ENCODE measurements at regions not wholly inside any gene's neighbourhood (a gene's known extent, or its start where the extent isn't known, plus 50 kb on each side); places are given as distances from the start of the nearest gene placed in this dataset.

- no peak for TF ChIP-seq CTCF (IDR thresholded peaks at IDR 0.05; ENCODE audit: low read depth, low read length)
- no peak for DNase-seq (ENCODE audit: extremely low read depth, low read depth)
Observed at GRCh38 chr1:5704561-5705514, 287.4 kb downstream of the NPHP4 start.

GRCh38 chr1:5701642-5702041 is 290.6 kb downstream of the NPHP4 start:
- no peak for DNase-seq (ENCODE audit: extremely low read depth, low read depth)
- no peak for TF ChIP-seq CTCF (IDR thresholded peaks at IDR 0.05; ENCODE audit: low read depth, low read length)

DNA sequence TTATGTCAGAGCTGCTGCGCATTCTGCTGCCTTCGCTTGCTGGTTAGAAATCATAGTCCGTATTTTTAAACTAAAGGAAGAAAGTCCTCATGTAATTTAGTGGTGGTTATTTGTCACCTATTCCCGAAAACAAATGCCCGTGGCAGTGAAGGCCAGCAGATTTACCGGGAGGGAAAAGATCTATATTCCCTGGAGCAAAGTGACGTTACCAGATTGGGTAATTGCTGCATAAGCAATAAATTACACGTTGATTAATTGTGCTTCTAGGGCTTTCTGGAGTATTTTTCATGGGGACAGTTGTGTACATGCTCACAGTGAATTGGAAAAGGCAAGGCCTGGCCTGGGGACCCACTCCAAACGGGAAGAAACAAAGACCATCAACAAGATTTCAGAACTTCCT is 298.7 kb downstream of the NPHP4 start:
- no peak for TF ChIP-seq CTCF (IDR thresholded peaks at IDR 0.05; ENCODE audit: low read depth, low read length)
- DNase-seq (ENCODE audit: extremely low read depth, low read depth): no peak

DNA sequence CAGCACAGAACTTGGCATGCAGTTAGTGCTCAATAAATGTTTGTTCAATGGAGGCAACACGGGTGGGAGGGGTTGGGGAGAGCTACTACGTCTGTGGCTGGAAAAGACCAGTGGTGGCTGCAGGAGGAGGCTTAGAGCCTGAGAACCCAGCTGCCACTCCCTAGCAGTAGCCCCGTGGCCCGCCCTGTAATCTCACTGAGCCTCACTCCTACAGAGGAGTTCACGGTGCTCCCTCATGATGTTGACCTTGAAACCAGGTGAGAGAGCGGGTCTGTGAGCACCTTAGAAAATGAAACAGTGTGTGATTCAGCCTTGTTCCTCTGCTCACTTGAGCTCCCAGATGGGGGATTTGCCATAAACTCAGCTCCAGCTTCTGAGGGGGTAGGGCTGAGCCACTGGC is 299.6 kb downstream of the NPHP4 start:
- no peak for TF ChIP-seq CTCF (IDR thresholded peaks at IDR 0.05; ENCODE audit: low read depth, low read length)
- DNase-seq (ENCODE audit: extremely low read depth, low read depth): no peak

GRCh38 chr1:5691795-5692509 is 300.3 kb downstream of the NPHP4 start:
- DNase-seq (ENCODE audit: extremely low read depth, low read depth): no peak
- no peak for TF ChIP-seq CTCF (IDR thresholded peaks at IDR 0.05; ENCODE audit: low read depth, low read length)

DNA sequence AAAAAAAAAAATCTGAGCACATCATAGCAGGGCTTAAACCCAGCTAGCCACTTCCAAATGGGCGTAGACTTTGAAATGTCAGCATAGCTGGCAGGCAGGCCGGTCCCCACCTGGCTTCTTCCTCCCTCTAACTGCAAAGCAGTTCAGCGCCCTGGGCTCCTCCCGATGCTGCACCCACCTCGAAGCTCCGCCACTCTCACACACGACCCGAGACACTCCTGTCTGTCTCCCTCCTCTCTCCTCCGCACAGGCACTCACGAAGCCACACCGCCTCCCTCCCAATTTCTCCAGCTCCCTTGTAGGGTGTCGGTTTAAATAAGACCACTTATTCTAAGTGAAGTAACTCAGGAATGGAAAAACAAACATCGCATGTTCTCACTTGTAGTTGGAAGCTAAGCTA is 301.3 kb downstream of the NPHP4 start:
- no peak for TF ChIP-seq CTCF (IDR thresholded peaks at IDR 0.05; ENCODE audit: low read depth, low read length)
- no peak for DNase-seq (ENCODE audit: extremely low read depth, low read depth)

- DNase-seq (ENCODE audit: extremely low read depth, low read depth): no peak
- TF ChIP-seq CTCF (IDR thresholded peaks at IDR 0.05; ENCODE audit: low read depth, low read length): no peak
Observed at GRCh38 chr1:5690291-5690690, 301.9 kb downstream of the NPHP4 start.

Data from AG09319 (cell line).